22Rv1 (cell line): ENCODE measurements at regions not wholly inside any gene's neighbourhood (a gene's known extent, or its start where the extent isn't known, plus 50 kb on each side); places are given as distances from the start of the nearest gene placed in this dataset.

Source experiments
- CTCF ChIP-seq: fragments of 450-650 bp; IDR thresholded peaks from 2 replicates; pipeline ENCODE4 v1.5.1; 2017; ENCODE audit warnings: mild to moderate bottlenecking
- ZFX ChIP-seq: fragments of 450-650 bp; IDR thresholded peaks from 2 replicates; pipeline ENCODE4 v1.6.1; 2017; ENCODE audit warnings: antibody characterized with exemption, borderline replicate concordance

- TF ChIP-seq CTCF: no peak
- TF ChIP-seq ZFX: no peak
These were observed 129.1 kb downstream of the ERMARD start for GRCh38 chr6:169880516-169880915.
